ENCODE measurements at regions not wholly inside any gene's neighbourhood (a gene's known extent, or its start where the extent isn't known, plus 50 kb on each side); places are given as distances from the start of the nearest gene placed in this dataset.

- intact Hi-C loops (cut with DNase I; ENCODE audit: low total_unique reads): no loop called here
- DNase-seq: no peak
- H3K27ac ChIP-seq: no peak overlapping the region
- H3K27me3 ChIP-seq: no peaks in the 10 kb centered on the region
- no peak overlapping the region for H3K4me3 ChIP-seq
- peaks cover 0 to 1% (median 0%) of the 10 kb centered on the region in 4 donors for H3K4me1 ChIP-seq
- no peaks in the 10 kb centered on the region for H3K36me3 ChIP-seq
- no peaks in the 10 kb centered on the region for H3K9me3 ChIP-seq
- TF ChIP-seq POLR2A (IDR thresholded peaks at IDR 0.05) (no peak), POLR2AphosphoS5 (IDR thresholded peaks at IDR 0.05) (no peak), EP300 (IDR thresholded peaks at IDR 0.05) (no peak)
- TF ChIP-seq, protein P1, sequence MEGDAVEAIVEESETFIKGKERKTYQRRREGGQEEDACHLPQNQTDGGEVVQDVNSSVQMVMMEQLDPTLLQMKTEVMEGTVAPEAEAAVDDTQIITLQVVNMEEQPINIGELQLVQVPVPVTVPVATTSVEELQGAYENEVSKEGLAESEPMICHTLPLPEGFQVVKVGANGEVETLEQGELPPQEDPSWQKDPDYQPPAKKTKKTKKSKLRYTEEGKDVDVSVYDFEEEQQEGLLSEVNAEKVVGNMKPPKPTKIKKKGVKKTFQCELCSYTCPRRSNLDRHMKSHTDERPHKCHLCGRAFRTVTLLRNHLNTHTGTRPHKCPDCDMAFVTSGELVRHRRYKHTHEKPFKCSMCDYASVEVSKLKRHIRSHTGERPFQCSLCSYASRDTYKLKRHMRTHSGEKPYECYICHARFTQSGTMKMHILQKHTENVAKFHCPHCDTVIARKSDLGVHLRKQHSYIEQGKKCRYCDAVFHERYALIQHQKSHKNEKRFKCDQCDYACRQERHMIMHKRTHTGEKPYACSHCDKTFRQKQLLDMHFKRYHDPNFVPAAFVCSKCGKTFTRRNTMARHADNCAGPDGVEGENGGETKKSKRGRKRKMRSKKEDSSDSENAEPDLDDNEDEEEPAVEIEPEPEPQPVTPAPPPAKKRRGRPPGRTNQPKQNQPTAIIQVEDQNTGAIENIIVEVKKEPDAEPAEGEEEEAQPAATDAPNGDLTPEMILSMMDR (IDR thresholded peaks at IDR 0.05): no peak
- WGBS, 5 donors: 87 to 91% (median 89%) methylated on average over 5 of the region's 5 CpGs
Measured at GRCh38 chr5:124591583-124591982, 154.9 kb downstream of the ZNF608 start.

DNA sequence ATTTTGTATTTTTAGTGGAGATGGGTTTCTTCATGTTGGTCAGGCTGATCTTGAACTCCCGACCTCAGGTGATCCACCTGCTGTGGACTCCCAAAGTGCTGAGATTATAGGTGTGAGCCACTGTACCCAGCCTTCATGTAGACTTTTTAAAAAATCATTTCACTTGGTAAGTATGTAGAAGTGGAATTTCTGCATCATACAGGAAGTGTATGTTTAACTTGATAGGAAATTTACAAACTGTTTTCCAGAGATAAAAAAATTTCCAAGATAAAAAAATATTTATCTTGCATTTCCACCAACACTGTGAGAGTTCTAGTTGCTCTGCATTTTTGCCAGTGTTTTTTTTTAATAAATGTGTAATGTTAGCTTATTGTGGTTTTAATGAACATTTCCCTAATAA lies 155.8 kb downstream of the ZNF608 start:
- Histone ChIP-seq H3K27me3 (no peaks in the 10 kb centered on the region), H3K36me3 (no peaks in the 10 kb centered on the region), H3K4me1 (no peaks in the 10 kb centered on the region), H3K27ac (no peak overlapping the region), H3K9me3 (peaks cover 0 to 2% (median 0%) of the 10 kb centered on the region in 4 donors), H3K4me3 (no peak overlapping the region)
- TF ChIP-seq POLR2AphosphoS5 (IDR thresholded peaks at IDR 0.05) (no peak), EP300 (IDR thresholded peaks at IDR 0.05) (no peak), POLR2A (IDR thresholded peaks at IDR 0.05) (no peak)
- TF ChIP-seq, protein P1 (IDR thresholded peaks at IDR 0.05): no peak
- 65 to 90% (median 81%) methylated on average over 1 of the region's 1 CpG for WGBS, 5 donors
- DNase-seq: no peak
- intact Hi-C loops (cut with DNase I; ENCODE audit: low total_unique reads): no loop called here

DNA sequence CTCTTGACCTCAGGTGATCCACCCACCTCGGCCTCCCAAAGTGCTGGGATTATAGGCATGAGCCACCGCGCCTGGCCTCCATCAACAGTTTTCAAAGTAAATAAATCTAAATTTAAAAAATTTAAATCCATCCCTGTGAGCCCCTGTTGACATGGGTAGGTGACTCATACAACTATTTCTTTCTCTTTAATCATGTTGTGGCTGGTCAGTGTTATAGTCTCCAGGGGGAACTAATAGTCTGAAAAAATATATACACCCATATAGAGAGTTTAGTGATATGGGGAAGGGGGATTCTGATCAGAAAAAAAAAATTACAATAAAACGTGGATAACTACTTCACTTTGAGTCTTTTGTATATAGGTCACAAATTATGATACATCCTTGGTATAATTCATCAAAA lies 159.2 kb downstream of the ZNF608 start:
- intact Hi-C loops (cut with DNase I; ENCODE audit: low total_unique reads): no loop called here
- no peak for DNase-seq
- no peaks in the 10 kb centered on the region for H3K27me3 ChIP-seq
- H3K4me1 ChIP-seq: peaks cover 0 to 11% (median 3%) of the 10 kb centered on the region in 4 donors
- H3K36me3 ChIP-seq: no peaks in the 10 kb centered on the region
- H3K4me3 ChIP-seq: no peak overlapping the region
- WGBS, 5 donors: 76 to 95% (median 86%) methylated on average over 4 of the region's 4 CpGs
- H3K9me3 ChIP-seq: peaks cover 0 to 10% (median 6%) of the 10 kb centered on the region in 4 donors
- H3K27ac ChIP-seq: no peak overlapping the region
- TF ChIP-seq, protein P1 (IDR thresholded peaks at IDR 0.05): no peak
- no peak for TF ChIP-seq POLR2A (IDR thresholded peaks at IDR 0.05)
- no peak for TF ChIP-seq POLR2AphosphoS5 (IDR thresholded peaks at IDR 0.05)
- no peak for TF ChIP-seq EP300 (IDR thresholded peaks at IDR 0.05)

DNA sequence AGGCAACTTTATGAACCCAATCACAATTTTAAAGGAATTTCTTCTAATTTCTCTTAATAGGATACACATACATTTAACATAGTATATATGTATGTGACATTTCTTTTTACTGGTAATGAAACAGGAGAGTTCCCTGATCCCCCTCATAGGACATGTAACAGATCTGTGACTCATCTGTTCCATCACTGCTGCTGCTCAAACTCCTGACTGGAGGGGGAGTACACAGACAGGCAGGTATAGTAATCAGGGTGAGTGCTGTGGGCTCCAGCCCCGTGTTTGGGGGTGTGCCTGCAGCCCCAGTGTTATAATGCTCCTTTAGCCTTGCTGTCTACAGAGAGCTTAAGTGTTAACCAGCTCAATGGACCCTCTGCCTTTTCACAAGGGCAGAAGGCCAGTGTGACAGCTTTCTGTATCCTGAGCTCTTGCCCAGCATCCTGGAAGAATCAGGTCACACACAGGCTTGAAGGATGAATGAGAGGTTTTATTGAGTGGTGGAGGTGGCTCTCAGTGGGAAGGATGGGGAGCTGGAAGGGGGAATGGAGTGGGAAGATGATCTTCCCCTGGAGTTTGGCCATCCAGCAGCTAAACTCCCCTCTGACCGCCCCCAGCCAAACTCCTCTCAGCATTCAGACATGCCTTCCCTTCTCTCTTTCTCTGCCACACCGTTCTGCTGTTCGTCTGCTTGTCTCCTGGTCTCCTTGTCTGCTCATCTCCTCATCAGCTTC lies 161.3 kb downstream of the ZNF608 start:
- no peaks in the 10 kb centered on the region for H3K36me3 ChIP-seq
- no peak for DNase-seq
- no peak overlapping the region for H3K4me3 ChIP-seq
- no peak overlapping the region for H3K27ac ChIP-seq
- 86 to 100% (median 90%) methylated on average over 4 of the region's 4 CpGs for WGBS, 5 donors
- H3K9me3 ChIP-seq: peaks cover 0 to 10% (median 6%) of the 10 kb centered on the region in 4 donors
- intact Hi-C loops (cut with DNase I; ENCODE audit: low total_unique reads): no loop called here
- peaks cover 13 to 28% (median 22%) of the 10 kb centered on the region in 4 donors for H3K4me1 ChIP-seq
- no peaks in the 10 kb centered on the region for H3K27me3 ChIP-seq
- TF ChIP-seq EP300 (IDR thresholded peaks at IDR 0.05) (no peak), POLR2A (IDR thresholded peaks at IDR 0.05) (no peak)

All from stomach (tissue), 8 donors.